IMR-90 (cell line): ENCODE measurements at regions not wholly inside any gene's neighbourhood (a gene's known extent, or its start where the extent isn't known, plus 50 kb on each side); places are given as distances from the start of the nearest gene placed in this dataset.

ENCODE experiments used
- ATAC-seq: fragments of 200-7000 bp; cut with Tn5 transposase; 2 replicates; pipeline ENCODE4 v1.9.1; 2020; ENCODE audit warnings: low read depth, mild to moderate bottlenecking, moderate library complexity
- BruUV-seq: library from RNA; stranded (reverse); fragments of 400-500 nt; replicated peaks from 2 replicates; lab custom pipeline; 2021; lab: Mats Ljungman, UMichigan
- CTCF ChIA-PET: fragments of 300-600 bp; formaldehyde crosslinking; extraction: SDS; loops from one replicate; lab custom pipeline; 2021; ENCODE audit warnings: antibody characterized with exemption; lab: Yijun Ruan, JAX
- POLR2A ChIA-PET: fragments of 300-600 bp; sonication (Branson Sonifier 250); formaldehyde crosslinking; loops from one replicate; lab custom pipeline; 2022; ENCODE audit warnings: antibody characterized with exemption; ENCODE audit not compliant: unreplicated experiment; lab: Charles Lee
- DNase-seq: peaks from one replicate; pipeline ENCODE4 v3.0.0; 2013
- H2AFZ ChIP-seq: replicated peaks from 2 replicates; pipeline ENCODE3; 2013; ENCODE audit warnings: low read length, mild to moderate bottlenecking; ENCODE audit not compliant: poor library complexity
- H2AK5ac ChIP-seq: 2 replicates; pipeline ENCODE4 v1.6.1; 2013; ENCODE audit warnings: low read depth, low read length, inconsistent platforms
- H2AK9ac ChIP-seq: replicated peaks from 2 replicates; pipeline ENCODE3; 2013; ENCODE audit warnings: mild to moderate bottlenecking, low read depth, low read length, moderate library complexity; ENCODE audit not compliant: poor library complexity
- H2BK120ac ChIP-seq: 2 replicates; pipeline ENCODE4 v1.6.1; 2013; ENCODE audit warnings: low read depth, low read length, inconsistent platforms
- H2BK15ac ChIP-seq: 3 replicates; pipeline ENCODE4 v1.6.1; 2013; ENCODE audit warnings: low read depth, low read length, inconsistent platforms
- H2BK20ac ChIP-seq: 2 replicates; pipeline ENCODE4 v1.6.1; 2013; ENCODE audit warnings: low read depth, mild to moderate bottlenecking, inconsistent platforms, low read length, moderate library complexity
- H2BK5ac ChIP-seq: 2 replicates; pipeline ENCODE4 v1.6.1; 2013; ENCODE audit warnings: mild to moderate bottlenecking, low read depth, low read length, inconsistent platforms; ENCODE audit not compliant: poor library complexity, severe bottlenecking
- H3K14ac ChIP-seq: replicated peaks from 2 replicates; pipeline ENCODE4 v1.6.1; 2013; ENCODE audit warnings: low read depth, low read length, inconsistent platforms
- H3K18ac ChIP-seq: 2 replicates; pipeline ENCODE4 v1.6.1; 2013; ENCODE audit warnings: low read depth, low read length, control low read depth
- H3K23ac ChIP-seq: 2 replicates; pipeline ENCODE4 v1.6.1; 2013; ENCODE audit warnings: low read depth, low read length, inconsistent platforms
- H3K27ac ChIP-seq: 2 replicates; pipeline ENCODE4 v1.5.1; 2013; ENCODE audit warnings: mild to moderate bottlenecking, control low read depth, low read length; ENCODE audit not compliant: insufficient read depth
- H3K27me3 ChIP-seq: 2 replicates; pipeline ENCODE4 v1.6.1; 2013; ENCODE audit warnings: low read length; ENCODE audit not compliant: control insufficient read depth, insufficient read depth
- H3K36me3 ChIP-seq: 2 replicates; pipeline ENCODE4 v1.6.1; 2013; ENCODE audit warnings: low read length, mixed read lengths; ENCODE audit not compliant: control insufficient read depth, insufficient read depth
- H3K4ac ChIP-seq: 2 replicates; pipeline ENCODE4 v1.6.1; 2013; ENCODE audit warnings: low read depth, low read length, inconsistent platforms
- H3K4me1 ChIP-seq: 2 replicates; pipeline ENCODE4 v1.6.1; 2013; ENCODE audit warnings: low read length, mixed read lengths; ENCODE audit not compliant: control insufficient read depth, insufficient read depth
- H3K4me2 ChIP-seq: 2 replicates; pipeline ENCODE4 v1.6.1; 2013; ENCODE audit warnings: low read depth, mild to moderate bottlenecking, control low read depth, low read length, moderate library complexity
- H3K4me3 ChIP-seq: 2 replicates; pipeline ENCODE4 v1.5.1; 2013; ENCODE audit warnings: low read depth, mild to moderate bottlenecking, control low read depth, low read length, moderate library complexity; ENCODE audit not compliant: insufficient read depth
- H3K56ac ChIP-seq: 2 replicates; pipeline ENCODE4 v1.6.1; 2013; ENCODE audit warnings: low read length, inconsistent platforms; ENCODE audit not compliant: insufficient read depth; ENCODE audit errors: extremely low read depth
- H3K79me1 ChIP-seq, 2 experiments: 2 replicates each; pipeline ENCODE4 v1.6.1; 2013; ENCODE audit warnings: low read length in 2 of 2, inconsistent platforms in 1 of 2, low read depth in 1 of 2
- H3K9ac ChIP-seq: 2 replicates; pipeline ENCODE4 v1.6.1; 2013; ENCODE audit warnings: low read depth, low read length, control low read depth
- H3K9me1 ChIP-seq: 2 replicates; pipeline ENCODE4 v1.6.1; 2013; ENCODE audit warnings: low read length, inconsistent platforms; ENCODE audit not compliant: insufficient read depth
- H3K9me3 ChIP-seq: 2 replicates; pipeline ENCODE4 v1.6.1; 2013; ENCODE audit warnings: low read length; ENCODE audit not compliant: control insufficient read depth, insufficient read depth
- H4K20me1 ChIP-seq: 2 replicates; pipeline ENCODE4 v1.6.1; 2013; ENCODE audit warnings: low read length, inconsistent platforms; ENCODE audit not compliant: insufficient read depth
- H4K5ac ChIP-seq: 2 replicates; pipeline ENCODE4 v1.6.1; 2013; ENCODE audit warnings: mild to moderate bottlenecking, low read depth, low read length, control low read depth
- H4K8ac ChIP-seq, 2 experiments: 2 replicates each; pipeline ENCODE4 v1.6.1; 2013; ENCODE audit warnings: low read depth in 2 of 2, low read length in 2 of 2, control low read depth in 1 of 2, inconsistent platforms in 1 of 2
- H4K91ac ChIP-seq: 2 replicates; pipeline ENCODE4 v1.6.1; 2013; ENCODE audit warnings: low read depth, low read length, inconsistent platforms; ENCODE audit not compliant: insufficient read depth
- MXI1 ChIP-seq: IDR thresholded peaks from 2 replicates; pipeline ENCODE4 v1.6.1; 2012; ENCODE audit warnings: low read depth, mild to moderate bottlenecking, low read length, moderate library complexity, borderline replicate concordance
- WGBS, 2 experiments: methylation state at CpG; one replicate each; pipeline versions ENCODE4 v1.1.5 to v1.1.7; 2013; ENCODE audit warnings: missing lambda C conversion rate in 2 of 2; ENCODE audit not compliant: insufficient read length in 1 of 2; ENCODE audit errors: extremely low coverage in 2 of 2; 5-methylcytosine and 5-hydroxymethylcytosine counted together
- dilution Hi-C: fragments of 300-500 bp; cut with HindIII; formaldehyde crosslinking; loops from one replicate; pipeline ENCODE4 v1.14.3; 2018; ENCODE audit warnings: low sequenced_read_pairs; ENCODE audit not compliant: unreplicated experiment
- in situ Hi-C: fragments of 300-500 bp; cut with MboI; formaldehyde crosslinking; loops from 3 replicates; pipeline ENCODE4 v1.14.3; 2019; ENCODE audit warnings: low sequenced_read_pairs, inconsistent platforms, mixed read lengths
- intact Hi-C: fragments of 100-400 bp; cut with micrococcal nuclease; formaldehyde crosslinking; loops from 2 replicates; pipeline ENCODE4 v1.10.0; 2022

GRCh38 chr2:34738691-34739090 is 1139.6 kb upstream of the FAM98A start:
- H3K9me3 ChIP-seq = no peaks in the 10 kb centered on the region; the same call in 1 of the 2 replicates
- no peak overlapping the region for H2AK5ac ChIP-seq
- ATAC-seq (no peak), DNase-seq (no peak)
- H3K9ac ChIP-seq = no peak overlapping the region
- no peak overlapping the region for H4K91ac ChIP-seq
- in situ Hi-C loops = no loop called here
- TF ChIP-seq MXI1 = no peak
- H3K9me1 ChIP-seq = no peaks in the 10 kb centered on the region
- no peak overlapping the region for H3K4me2 ChIP-seq
- no peak overlapping the region for H3K4me3 ChIP-seq
- intact Hi-C loops = no loop called here
- H2AFZ ChIP-seq = no peak overlapping the region
- CTCF ChIA-PET = no interaction called here
- no peaks in the 10 kb centered on the region for H3K36me3 ChIP-seq
- no peak overlapping the region for H3K27ac ChIP-seq
- H3K79me1 ChIP-seq = no peaks in the 10 kb centered on the region
- no peak overlapping the region for H3K56ac ChIP-seq
- no peaks in the 10 kb centered on the region for H3K27me3 ChIP-seq
- H2BK5ac ChIP-seq = no peak overlapping the region
- POLR2A ChIA-PET = no interaction called here
- no peak overlapping the region for H2BK20ac ChIP-seq
- H2BK120ac ChIP-seq = no peak overlapping the region
- no peaks in the 10 kb centered on the region for H4K20me1 ChIP-seq
- H3K18ac ChIP-seq = no peak overlapping the region
- no peak overlapping the region for H2BK15ac ChIP-seq
- no peak overlapping the region for H3K14ac ChIP-seq
- H3K4ac ChIP-seq = no peak overlapping the region
- BruUV-seq = no TSS peak
- no peak overlapping the region for H4K5ac ChIP-seq
- H3K4me1 ChIP-seq = no peaks in the 10 kb centered on the region
- no CpG with 5 or more reads among the region's 3 CpGs for WGBS, 2 experiments
- H3K23ac ChIP-seq = no peak overlapping the region
- H2AK9ac ChIP-seq = no peak overlapping the region
- dilution Hi-C loops = no loop called here
- H4K8ac ChIP-seq = no peak overlapping the region
